H1 (cell line): ENCODE measurements at regions not wholly inside any gene's neighbourhood (a gene's known extent, or its start where the extent isn't known, plus 50 kb on each side); places are given as distances from the start of the nearest gene placed in this dataset.

Experiments used
- CTCF ChIA-PET: fragments of 300-600 bp; sonication (Branson Sonifier 250); formaldehyde crosslinking; loops from one replicate; lab custom pipeline; 2021; ENCODE audit not compliant: partially characterized antibody; lab: Charles Lee
- POLR2A ChIA-PET: fragments of 300-600 bp; sonication (Branson Sonifier 250); formaldehyde crosslinking; loops from one replicate; lab custom pipeline; 2021; ENCODE audit warnings: inconsistent platforms; ENCODE audit not compliant: partially characterized antibody; lab: Charles Lee
- DNase-seq, 2 experiments: peaks; one replicate each; pipeline versions ENCODE4 v3.0.0 to v3.0.0-alpha.2; 2010 to 2022; ENCODE audit warnings: low spot score in 2 of 2, low read depth in 1 of 2, mixed read lengths in 1 of 2
- FAIRE-seq: peaks from 2 replicates; lab custom pipeline; 2011; peaks lifted over from hg19 to GRCh38; lab: Jason Lieb, UNC
- H2AFZ ChIP-seq: 2 replicates; pipeline ENCODE4 v1.8.1; 2012; ENCODE audit warnings: low read length, inconsistent platforms
- H2AK5ac ChIP-seq: 2 replicates; pipeline ENCODE4 v1.6.1; 2013; ENCODE audit warnings: low read depth, low read length
- H2BK120ac ChIP-seq: replicated peaks from 2 replicates; pipeline ENCODE3; 2013; ENCODE audit warnings: low read depth, low read length, inconsistent platforms
- H2BK12ac ChIP-seq: 2 replicates; pipeline ENCODE4 v1.6.1; 2013; ENCODE audit warnings: low read depth, low read length
- H2BK15ac ChIP-seq: 2 replicates; pipeline ENCODE4 v1.6.1; 2013; ENCODE audit warnings: low read length
- H2BK20ac ChIP-seq: 2 replicates; pipeline ENCODE4 v1.6.1; 2013; ENCODE audit warnings: low read length
- H2BK5ac ChIP-seq: 2 replicates; pipeline ENCODE4 v1.6.1; 2013; ENCODE audit warnings: low read depth, low read length
- H3K14ac ChIP-seq: 2 replicates; pipeline ENCODE4 v1.6.1; 2013; ENCODE audit warnings: inconsistent platforms; ENCODE audit not compliant: insufficient read length
- H3K18ac ChIP-seq: 2 replicates; pipeline ENCODE4 v1.6.1; 2013; ENCODE audit warnings: low read length; ENCODE audit errors: extremely low read depth
- H3K23ac ChIP-seq: 2 replicates; pipeline ENCODE4 v1.6.1; 2013; ENCODE audit warnings: inconsistent platforms; ENCODE audit not compliant: insufficient read length
- H3K23me2 ChIP-seq: 2 replicates; pipeline ENCODE4 v1.6.1; 2013; ENCODE audit warnings: low read depth, low read length
- H3K27ac ChIP-seq: 2 replicates; pipeline ENCODE4 v1.6.1; 2011; ENCODE audit warnings: low read depth, low read length, inconsistent platforms
- H3K27me3 ChIP-seq, 4 experiments: replicated peaks in 1 of 4; 1 replicate in 1 of 4; 2 replicates in 3 of 4; pipeline versions ENCODE4 v1.6.1 to v1.8.1; 2011 to 2013; ENCODE audit warnings: low read length in 3 of 4, mild to moderate bottlenecking in 3 of 4, inconsistent platforms in 2 of 4, mixed read lengths in 2 of 4, moderate library complexity in 1 of 4; ENCODE audit not compliant: control insufficient read depth in 3 of 4, insufficient read depth in 3 of 4; ENCODE audit errors: extremely low read depth in 1 of 4
- H3K36me3 ChIP-seq, 4 experiments: 2 replicates each; pipeline versions ENCODE4 v1.6.1 to v1.8.1; 2011 to 2013; ENCODE audit warnings: mild to moderate bottlenecking in 4 of 4, low read length in 3 of 4, moderate library complexity in 2 of 4, control low read depth in 1 of 4, inconsistent platforms in 1 of 4; ENCODE audit not compliant: insufficient read depth in 4 of 4, control insufficient read depth in 2 of 4
- H3K4ac ChIP-seq: replicated peaks from 2 replicates; pipeline ENCODE3; 2013; ENCODE audit warnings: low read length, low read depth, mixed read lengths, inconsistent platforms; ENCODE audit not compliant: insufficient read length
- H3K4me1 ChIP-seq, 4 experiments: replicated peaks in 1 of 4; 1 replicate in 1 of 4; 2 replicates in 3 of 4; pipeline versions ENCODE4 v1.6.1 to v1.8.1; 2011 to 2013; ENCODE audit warnings: low read length in 3 of 4, inconsistent platforms in 2 of 4, mixed read lengths in 1 of 4; ENCODE audit not compliant: insufficient read depth in 4 of 4, control insufficient read depth in 3 of 4
- H3K4me2 ChIP-seq, 2 experiments: 2 replicates each; pipeline versions ENCODE4 v1.6.1 to v1.8.1; 2011 to 2013; ENCODE audit warnings: low read depth in 2 of 2, low read length in 2 of 2, control low read depth in 1 of 2, inconsistent platforms in 1 of 2, mild to moderate bottlenecking in 1 of 2; ENCODE audit not compliant: insufficient read depth in 1 of 2
- H3K4me3 ChIP-seq, 4 experiments: fragments of 200-600, 300-600 bp in 1 of 4; sonication (generic), shearing (Covaris generic), sonication (Bioruptor Twin) in 1 of 4; 2 replicates each; pipeline versions ENCODE4 v1.5.1 to v1.8.1; 2011 to 2016; ENCODE audit warnings: low read length in 4 of 4, low read depth in 3 of 4, control low read depth in 2 of 4, inconsistent platforms in 2 of 4, mild to moderate bottlenecking in 2 of 4, mixed read lengths in 1 of 4, moderate library complexity in 1 of 4; ENCODE audit not compliant: insufficient read depth in 2 of 4; ENCODE audit errors: extremely low read depth in 1 of 4
- H3K56ac ChIP-seq: replicated peaks from 2 replicates; pipeline ENCODE3; 2013; ENCODE audit warnings: low read depth, mild to moderate bottlenecking, mixed read lengths, low read length, inconsistent platforms; ENCODE audit not compliant: insufficient read length
- H3K79me1 ChIP-seq: 2 replicates; pipeline ENCODE4 v1.6.1; 2013; ENCODE audit warnings: low read depth, low read length, control low read depth
- H3K79me2 ChIP-seq, 2 experiments: 2 replicates each; pipeline versions ENCODE4 v1.6.1 to v1.8.1; 2012 to 2013; ENCODE audit warnings: low read length in 2 of 2, mild to moderate bottlenecking in 2 of 2, inconsistent platforms in 1 of 2; ENCODE audit not compliant: insufficient read depth in 2 of 2, control insufficient read depth in 1 of 2
- H3K9ac ChIP-seq, 4 experiments: replicated peaks in 1 of 4; 1 replicate in 1 of 4; 2 replicates in 3 of 4; pipeline versions ENCODE4 v1.6.1 to v1.8.1; 2011 to 2013; ENCODE audit warnings: low read depth in 3 of 4, low read length in 3 of 4, control low read depth in 2 of 4, mild to moderate bottlenecking in 2 of 4, moderate library complexity in 2 of 4, inconsistent platforms in 1 of 4; ENCODE audit errors: extremely low read depth in 1 of 4
- H3K9me3 ChIP-seq, 2 experiments: 2 replicates each; pipeline versions ENCODE4 v1.6.1 to v1.8.1; 2012 to 2013; ENCODE audit warnings: mild to moderate bottlenecking in 2 of 2, moderate library complexity in 2 of 2, control low read depth in 1 of 2, inconsistent platforms in 1 of 2, low read depth in 1 of 2, low read length in 1 of 2, mixed read lengths in 1 of 2; ENCODE audit not compliant: insufficient read depth in 2 of 2
- H4K20me1 ChIP-seq, 2 experiments: replicated peaks in 1 of 2; 2 replicates each; pipeline versions ENCODE3 to v1.8.1; 2011 to 2013; ENCODE audit warnings: inconsistent platforms in 2 of 2, low read length in 2 of 2, mild to moderate bottlenecking in 1 of 2; ENCODE audit not compliant: insufficient read depth in 2 of 2, control insufficient read depth in 1 of 2
- H4K5ac ChIP-seq: 2 replicates; pipeline ENCODE4 v1.6.1; 2013; ENCODE audit warnings: low read length, low read depth, mixed read lengths, inconsistent platforms; ENCODE audit not compliant: insufficient read length
- H4K8ac ChIP-seq: 2 replicates; pipeline ENCODE4 v1.8.0; 2013; ENCODE audit warnings: mild to moderate bottlenecking, moderate library complexity, low read length, inconsistent platforms; ENCODE audit not compliant: insufficient read depth; ENCODE audit errors: extremely low read depth
- H4K91ac ChIP-seq: replicated peaks from 2 replicates; pipeline ENCODE3; 2013; ENCODE audit warnings: low read length, mixed read lengths, inconsistent platforms; ENCODE audit not compliant: insufficient read length
- CHD1 ChIP-seq: IDR thresholded peaks from 2 replicates; pipeline ENCODE4 v1.6.1; 2012; ENCODE audit warnings: low read depth, low read length, improper control_type of control experiment
- CHD2 ChIP-seq: IDR thresholded peaks from 2 replicates; pipeline ENCODE4 v1.6.1; 2012; ENCODE audit warnings: low read length, improper control_type of control experiment
- HDAC2 ChIP-seq, 2 experiments: fragments of 300-600 bp in 1 of 2; sonication (generic) in 1 of 2; IDR thresholded peaks; 2 replicates each; pipeline ENCODE4 v1.6.1; 2011 to 2012; ENCODE audit warnings: low read depth in 2 of 2, low read length in 2 of 2, mild to moderate bottlenecking in 2 of 2, moderate library complexity in 2 of 2, borderline replicate concordance in 1 of 2, inconsistent platforms in 1 of 2
- KDM5A ChIP-seq: fragments of 200-600 bp; IDR thresholded peaks from 2 replicates; pipeline ENCODE4 v1.7.1; 2012; ENCODE audit warnings: mild to moderate bottlenecking, low read length, inconsistent platforms, mixed read lengths
- PHF8 ChIP-seq: fragments of 200-600 bp; sonication (generic); conservative IDR thresholded peaks from 2 replicates; pipeline ENCODE4 v1.7.1; 2012; ENCODE audit warnings: low read depth, mild to moderate bottlenecking, inconsistent platforms, low read length, moderate library complexity
- POLR2AphosphoS5 ChIP-seq: IDR thresholded peaks from 2 replicates; pipeline ENCODE4 v1.6.1; 2011; ENCODE audit warnings: low read depth, low read length
- RFX5 ChIP-seq: IDR thresholded peaks from 2 replicates; pipeline ENCODE4 v1.6.1; 2011; ENCODE audit warnings: low read depth, low read length, improper control_type of control experiment, borderline replicate concordance
- SP1 ChIP-seq: IDR thresholded peaks from 2 replicates; pipeline ENCODE4 v1.6.1; 2011; ENCODE audit warnings: low read depth, low read length
- SRF ChIP-seq: IDR thresholded peaks from 2 replicates; pipeline ENCODE4 v1.6.1; 2011; ENCODE audit warnings: mild to moderate bottlenecking, low read depth, low read length, moderate library complexity
- TAF1 ChIP-seq: IDR thresholded peaks from 2 replicates; pipeline ENCODE4 v1.6.1; 2011; ENCODE audit warnings: mild to moderate bottlenecking, low read depth, low read length
- USF2 ChIP-seq: IDR thresholded peaks from 2 replicates; pipeline ENCODE4 v1.6.1; 2011; ENCODE audit warnings: low read length, improper control_type of control experiment
- WGBS, 2 experiments: shearing (Covaris generic) in 1 of 2; methylation state at CpG; one replicate each; pipeline versions ENCODE4 v1.1.6 to v1.1.7; 2013 to 2015; ENCODE audit warnings: low lambda C conversion rate in 2 of 2, mixed read lengths in 2 of 2, inconsistent platforms in 1 of 2, low coverage in 1 of 2, missing lambda C conversion rate in 1 of 2; ENCODE audit not compliant: insufficient replicate concordance in 2 of 2, insufficient coverage in 1 of 2, insufficient read length in 1 of 2; ENCODE audit errors: extremely low coverage in 1 of 2, missing lambda C conversion rate in 1 of 2; 5-methylcytosine and 5-hydroxymethylcytosine counted together
- TF ChIP-seq, protein P1 (sequence below): IDR thresholded peaks from 2 replicates; pipeline ENCODE4 v1.6.1; 2012; ENCODE audit warnings: low read length, inconsistent platforms

- Histone ChIP-seq H4K20me1 (peaks cover 0 to 4% of the 10 kb centered on the region in 2 experiments), H3K18ac (no peak overlapping the region), H3K56ac (no peak overlapping the region), H2BK20ac (no peak overlapping the region), H3K27ac (no peak overlapping the region), H2BK15ac (no peak overlapping the region), H4K91ac (no peak overlapping the region), H3K4me2 (no peak overlapping the region), H2BK12ac (no peak overlapping the region), H2AFZ (no peak overlapping the region), H3K79me2 (no peaks in the 10 kb centered on the region), H4K5ac (no peak overlapping the region), H3K27me3 (peaks cover 0 to 3% (median 1%) of the 10 kb centered on the region in 4 experiments; a peak in 1 of 7 replicates), H3K4me3 (no peak overlapping the region), H4K8ac (no peak overlapping the region), H3K9ac (no peak overlapping the region), H2BK120ac (no peak overlapping the region), H3K23me2 (peaks cover 5% of the 10 kb centered on the region; the same call in 1 of the 2 replicates), H2AK5ac (no peak overlapping the region), H3K23ac (no peak overlapping the region), H3K36me3 (no peaks in the 10 kb centered on the region), H3K4ac (no peak overlapping the region), H3K14ac (no peak overlapping the region), H3K79me1 (no peaks in the 10 kb centered on the region), H3K9me3 (no peaks in the 10 kb centered on the region), H3K4me1 (peaks cover 3 to 17% (median 5%) of the 10 kb centered on the region in 4 experiments; a peak in 4 of 7 replicates), H2BK5ac (no peak overlapping the region)
- ChIA-PET POLR2A (interaction anchor here (0.7 to 1.1 kb wide), 2 partner anchors 84 to 339 kb away, joined by 3 read pairs; no protein-coding TSS in a partner anchor), CTCF (interaction anchor here (0.8 to 9.7 kb wide), 11 partner anchors 8 to 395 kb away, joined by 3 to 95 read pairs (median 4); partner anchors contain the start of gene RASL11A)
- no peak for DNase-seq
- WGBS, 2 experiments: 80% methylated on average over 6 of the region's 6 CpGs; no CpG with 5 or more reads in 1 of the 2 experiments
- no peak for FAIRE-seq
- TF ChIP-seq POLR2AphosphoS5 (no peak), KDM5A (no peak), SRF (no peak), RFX5 (no peak), PHF8 (no peak), TAF1 (no peak), CHD2 (no peak), HDAC2 (IDR thresholded peaks at IDR 0.05; ENCODE audit: borderline replicate concordance in 1 of 2, low read depth in 2 of 2, low read length in 2 of 2) (no peak), SP1 (no peak), USF2 (no peak), CHD1 (no peak)
- TF ChIP-seq, protein P1, sequence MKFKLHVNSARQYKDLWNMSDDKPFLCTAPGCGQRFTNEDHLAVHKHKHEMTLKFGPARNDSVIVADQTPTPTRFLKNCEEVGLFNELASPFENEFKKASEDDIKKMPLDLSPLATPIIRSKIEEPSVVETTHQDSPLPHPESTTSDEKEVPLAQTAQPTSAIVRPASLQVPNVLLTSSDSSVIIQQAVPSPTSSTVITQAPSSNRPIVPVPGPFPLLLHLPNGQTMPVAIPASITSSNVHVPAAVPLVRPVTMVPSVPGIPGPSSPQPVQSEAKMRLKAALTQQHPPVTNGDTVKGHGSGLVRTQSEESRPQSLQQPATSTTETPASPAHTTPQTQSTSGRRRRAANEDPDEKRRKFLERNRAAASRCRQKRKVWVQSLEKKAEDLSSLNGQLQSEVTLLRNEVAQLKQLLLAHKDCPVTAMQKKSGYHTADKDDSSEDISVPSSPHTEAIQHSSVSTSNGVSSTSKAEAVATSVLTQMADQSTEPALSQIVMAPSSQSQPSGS: no peak
Observed at GRCh38 chr13:27341616-27342015, 71.0 kb downstream of the RASL11A start.
